GM12878 (cell line): ENCODE measurements at regions not wholly inside any gene's neighbourhood (a gene's known extent, or its start where the extent isn't known, plus 50 kb on each side); places are given as distances from the start of the nearest gene placed in this dataset.

Experiments
- ATAC-seq: fragments of 200-7000 bp; cut with Tn5 transposase; 3 replicates; pipeline ENCODE4 v1.9.1; 2020; ENCODE audit warnings: mild to moderate bottlenecking, moderate library complexity
- BruUV-seq: library from RNA; stranded (reverse); fragments of 400-500 nt; replicated peaks from 2 replicates; lab custom pipeline; 2021; lab: Mats Ljungman, UMichigan
- CTCF ChIA-PET: fragments of 300-600 bp; sonication (Branson Sonifier 250); formaldehyde crosslinking; extraction: SDS; loops from one replicate; lab custom pipeline; 2021; ENCODE audit warnings: inconsistent platforms; lab: Yijun Ruan, JAX
- POLR2A ChIA-PET: fragments of 350-600 bp; formaldehyde crosslinking; extraction: SDS; loops from one replicate; lab custom pipeline; 2021; ENCODE audit warnings: inconsistent platforms; lab: Charles Lee
- RAD21 ChIA-PET: fragments of 300-600 bp; sonication (Branson Sonifier 250); formaldehyde crosslinking; loops from one replicate; lab custom pipeline; 2023; ENCODE audit warnings: antibody characterized with exemption; ENCODE audit not compliant: unreplicated experiment; lab: Charles Lee
- SMC1A ChIA-PET: fragments of 300-600 bp; sonication (Branson Sonifier 250); formaldehyde crosslinking; loops from one replicate; lab custom pipeline; 2023; ENCODE audit not compliant: unreplicated experiment, uncharacterized antibody; lab: Charles Lee
- DNase-seq: peaks from one replicate; pipeline ENCODE4 v3.0.0-alpha.2; 2011; ENCODE audit warnings: low read depth, low spot score
- FAIRE-seq: peaks from 3 replicates; lab custom pipeline; 2011; peaks lifted over from hg19 to GRCh38; lab: Jason Lieb, UNC
- H2AFZ ChIP-seq: 2 replicates; pipeline ENCODE4 v1.6.0; 2011; ENCODE audit warnings: low read depth, low read length, control low read depth; ENCODE audit not compliant: control insufficient read depth
- H3K27ac ChIP-seq: 2 replicates; pipeline ENCODE4 v1.5.1; 2011; ENCODE audit warnings: control low read depth; ENCODE audit not compliant: control insufficient read depth, insufficient read depth
- H3K27me3 ChIP-seq, 2 experiments: replicated peaks in 1 of 2; 2 replicates each; pipeline versions ENCODE4 v1.6.0 to v1.6.1; 2011; ENCODE audit warnings: low read length in 1 of 2; ENCODE audit not compliant: control insufficient read depth in 2 of 2, insufficient read depth in 2 of 2
- H3K36me3 ChIP-seq, 2 experiments: 2 replicates each; pipeline ENCODE4 v1.5.1; 2011; ENCODE audit warnings: low read length in 1 of 2; ENCODE audit not compliant: control insufficient read depth in 2 of 2, insufficient read depth in 2 of 2
- H3K4me1 ChIP-seq: 2 replicates; pipeline ENCODE4 v1.6.1; 2011; ENCODE audit warnings: mild to moderate bottlenecking, low read length, moderate library complexity, mixed read lengths; ENCODE audit not compliant: control insufficient read depth, insufficient read depth
- H3K4me2 ChIP-seq: 2 replicates; pipeline ENCODE4 v1.6.0; 2011; ENCODE audit warnings: control low read depth; ENCODE audit not compliant: control insufficient read depth, insufficient read depth
- H3K4me3 ChIP-seq: fragments of 200-600 bp; sonication (generic); 2 replicates; pipeline ENCODE4 v1.5.1; 2016
- H3K79me2 ChIP-seq: 2 replicates; pipeline ENCODE4 v1.6.0; 2011; ENCODE audit warnings: low read length; ENCODE audit not compliant: control insufficient read depth, insufficient read depth
- H3K9ac ChIP-seq: 2 replicates; pipeline ENCODE4 v1.8.0; 2011; ENCODE audit warnings: low read length, control low read depth, mixed read lengths; ENCODE audit not compliant: control insufficient read depth, insufficient read depth
- H3K9me3 ChIP-seq: replicated peaks from 3 replicates; pipeline ENCODE4 v1.5.1; 2011; ENCODE audit warnings: mild to moderate bottlenecking, low read length; ENCODE audit not compliant: control insufficient read depth, insufficient read depth
- H4K20me1 ChIP-seq: 2 replicates; pipeline ENCODE4 v1.6.0; 2011; ENCODE audit not compliant: control insufficient read depth, insufficient read depth
- BACH1 ChIP-seq: fragments of 450-650 bp; IDR thresholded peaks from 2 replicates; pipeline ENCODE4 v1.6.1; 2017; ENCODE audit warnings: mild to moderate bottlenecking, borderline replicate concordance
- CEBPB ChIP-seq, 2 experiments: fragments of 150-350 bp in 1 of 2; IDR thresholded peaks; 2 replicates each; pipeline ENCODE4 v1.6.1; 2012 to 2014; ENCODE audit warnings: low read depth in 2 of 2, low read length in 2 of 2, borderline replicate concordance in 1 of 2, inconsistent platforms in 1 of 2
- CHD2 ChIP-seq: IDR thresholded peaks from 2 replicates; pipeline ENCODE4 v1.6.1; 2011; ENCODE audit warnings: low read depth, low read length, improper control_type of control experiment, borderline replicate concordance
- FOXM1 ChIP-seq: IDR thresholded peaks from 2 replicates; pipeline ENCODE4 v1.6.1; 2012; ENCODE audit warnings: low read depth, mild to moderate bottlenecking, inconsistent platforms, low read length, moderate library complexity
- HDGF ChIP-seq: fragments of 450-650 bp; IDR thresholded peaks from 2 replicates; pipeline ENCODE4 v1.6.1; 2016; ENCODE audit warnings: antibody characterized with exemption
- KLF5 ChIP-seq: fragments of 450-650 bp; IDR thresholded peaks from 2 replicates; pipeline ENCODE4 v1.6.1; 2014; ENCODE audit warnings: mild to moderate bottlenecking; ENCODE audit not compliant: partially characterized antibody
- MAX ChIP-seq: IDR thresholded peaks from 2 replicates; pipeline ENCODE4 v1.6.1; 2012; ENCODE audit warnings: low read depth, low read length, improper control_type of control experiment
- NFYB ChIP-seq: IDR thresholded peaks from 2 replicates; pipeline ENCODE4 v1.6.1; 2011; ENCODE audit warnings: low read depth, mild to moderate bottlenecking, low read length, improper control_type of control experiment, moderate library complexity; ENCODE audit not compliant: insufficient read depth
- NR2C2 ChIP-seq: IDR thresholded peaks from 2 replicates; pipeline ENCODE4 v1.6.1; 2011; ENCODE audit warnings: borderline replicate concordance, low read depth; ENCODE audit not compliant: control insufficient read depth, insufficient read length
- NRF1 ChIP-seq: conservative IDR thresholded peaks from 2 replicates; pipeline ENCODE4 v1.6.1; 2011; ENCODE audit warnings: mild to moderate bottlenecking, low read depth, low read length, improper control_type of control experiment
- RELB ChIP-seq: fragments of 450-650 bp; IDR thresholded peaks from 2 replicates; pipeline ENCODE4 v1.6.1; 2017; ENCODE audit warnings: low read depth, mild to moderate bottlenecking, moderate library complexity
- SMAD5 ChIP-seq: IDR thresholded peaks from 2 replicates; pipeline ENCODE4 v1.6.1; 2016; ENCODE audit warnings: antibody characterized with exemption, low read depth
- ZBTB4 ChIP-seq: fragments of 450-650 bp; formaldehyde crosslinking; IDR thresholded peaks from 2 replicates; pipeline ENCODE4 v1.4.0; 2022; ENCODE audit warnings: mild to moderate bottlenecking, moderate library complexity
- ZNF207 ChIP-seq: fragments of 450-650 bp; IDR thresholded peaks from 2 replicates; pipeline ENCODE4 v1.6.1; 2014; ENCODE audit warnings: antibody characterized with exemption, mild to moderate bottlenecking, borderline replicate concordance
- ZNF217 ChIP-seq: fragments of 450-650 bp; IDR thresholded peaks from 2 replicates; pipeline ENCODE4 v1.6.1; 2017; ENCODE audit warnings: antibody characterized with exemption, mild to moderate bottlenecking
- WGBS: methylation state at CpG from one replicate; pipeline ENCODE4 v1.1.6; 2016; ENCODE audit warnings: low lambda C conversion rate; ENCODE audit not compliant: insufficient replicate concordance, insufficient coverage; ENCODE audit errors: missing lambda C conversion rate; 5-methylcytosine and 5-hydroxymethylcytosine counted together
- in situ Hi-C: fragments of 300-500 bp; cut with MboI; formaldehyde crosslinking; loops from 9 replicates; pipeline ENCODE4 v1.14.3; 2018; ENCODE audit warnings: mixed read lengths
- intact Hi-C: fragments of 100-400 bp; cut with micrococcal nuclease; formaldehyde crosslinking; loops from one replicate; pipeline ENCODE4 v1.14.2; 2022; ENCODE audit not compliant: unreplicated experiment
- TF ChIP-seq, protein P1 (sequence below): fragments of 450-650 bp; formaldehyde crosslinking; IDR thresholded peaks from 2 replicates; pipeline ENCODE4 v1.5.0; 2022; ENCODE audit warnings: mild to moderate bottlenecking, missing genetic modification characterization

GRCh38 chr1:181219938-181220337 lies 131.4 kb downstream of the IER5 start (continued):
- TF ChIP-seq HDGF (no peak), NRF1 (no peak)

GRCh38 chr1:181221078-181221477 lies 132.6 kb downstream of the IER5 start:
- in situ Hi-C loops, result no loop called here
- POLR2A ChIA-PET, result no interaction called here

More at GRCh38 chr1:181221078-181221477, 132.6 kb downstream of the IER5 start:
- no peaks in the 10 kb centered on the region for H3K4me1 ChIP-seq
- BruUV-seq, result no TSS peak
- ChIA-PET RAD21 (no interaction called here), CTCF (no interaction called here), SMC1A (no interaction called here)
- intact Hi-C loops, result no loop called here
- DNase-seq (no peak), ATAC-seq (no peak), FAIRE-seq (no peak)
- H3K4me3 ChIP-seq, result no peak overlapping the region
- H3K27ac ChIP-seq, result no peak overlapping the region
- no peaks in the 10 kb centered on the region for H4K20me1 ChIP-seq
- no peaks in the 10 kb centered on the region; the same call in 2 of the 3 replicates for H3K9me3 ChIP-seq
- no peak overlapping the region for H3K9ac ChIP-seq
- no peaks in the 10 kb centered on the region for H3K79me2 ChIP-seq
- peaks cover 0 to 2% of the 10 kb centered on the region in 2 experiments; a peak in 2 of 4 replicates for H3K27me3 ChIP-seq
- TF ChIP-seq MAX (no peak), CHD2 (no peak), NFYB (no peak), SMAD5 (no peak), ZNF207 (no peak), ZNF217 (no peak), RELB (no peak), FOXM1 (no peak), KLF5 (no peak), CEBPB (IDR thresholded peaks at IDR 0.05; ENCODE audit: borderline replicate concordance in 1 of 2, low read depth in 2 of 2, low read length in 2 of 2) (no peak), ZBTB4 (CRISPR knock-in tag) (no peak), BACH1 (no peak), NR2C2 (no peak)
- TF ChIP-seq, protein P1, sequence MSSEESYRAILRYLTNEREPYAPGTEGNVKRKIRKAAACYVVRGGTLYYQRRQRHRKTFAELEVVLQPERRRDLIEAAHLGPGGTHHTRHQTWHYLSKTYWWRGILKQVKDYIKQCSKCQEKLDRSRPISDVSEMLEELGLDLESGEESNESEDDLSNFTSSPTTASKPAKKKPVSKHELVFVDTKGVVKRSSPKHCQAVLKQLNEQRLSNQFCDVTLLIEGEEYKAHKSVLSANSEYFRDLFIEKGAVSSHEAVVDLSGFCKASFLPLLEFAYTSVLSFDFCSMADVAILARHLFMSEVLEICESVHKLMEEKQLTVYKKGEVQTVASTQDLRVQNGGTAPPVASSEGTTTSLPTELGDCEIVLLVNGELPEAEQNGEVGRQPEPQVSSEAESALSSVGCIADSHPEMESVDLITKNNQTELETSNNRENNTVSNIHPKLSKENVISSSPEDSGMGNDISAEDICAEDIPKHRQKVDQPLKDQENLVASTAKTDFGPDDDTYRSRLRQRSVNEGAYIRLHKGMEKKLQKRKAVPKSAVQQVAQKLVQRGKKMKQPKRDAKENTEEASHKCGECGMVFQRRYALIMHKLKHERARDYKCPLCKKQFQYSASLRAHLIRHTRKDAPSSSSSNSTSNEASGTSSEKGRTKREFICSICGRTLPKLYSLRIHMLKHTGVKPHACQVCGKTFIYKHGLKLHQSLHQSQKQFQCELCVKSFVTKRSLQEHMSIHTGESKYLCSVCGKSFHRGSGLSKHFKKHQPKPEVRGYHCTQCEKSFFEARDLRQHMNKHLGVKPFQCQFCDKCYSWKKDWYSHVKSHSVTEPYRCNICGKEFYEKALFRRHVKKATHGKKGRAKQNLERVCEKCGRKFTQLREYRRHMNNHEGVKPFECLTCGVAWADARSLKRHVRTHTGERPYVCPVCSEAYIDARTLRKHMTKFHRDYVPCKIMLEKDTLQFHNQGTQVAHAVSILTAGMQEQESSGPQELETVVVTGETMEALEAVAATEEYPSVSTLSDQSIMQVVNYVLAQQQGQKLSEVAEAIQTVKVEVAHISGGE (CRISPR knock-in tag), result no peak
- WGBS, result 10% methylated on average over 5 of the region's 5 CpGs
- H3K4me2 ChIP-seq, result no peak overlapping the region
- no peak overlapping the region for H2AFZ ChIP-seq
- H3K36me3 ChIP-seq, result no peaks in the 10 kb centered on the region
